Keratinocyte (primary cell): ENCODE measurements at regions not wholly inside any gene's neighbourhood (a gene's known extent, or its start where the extent isn't known, plus 50 kb on each side); places are given as distances from the start of the nearest gene placed in this dataset.

ENCODE experiments used
- DNase-seq: peaks from one replicate; pipeline ENCODE4 v3.0.0-alpha.2; 2011; ENCODE audit warnings: low read depth, missing footprints, low spot score
- FAIRE-seq: peaks from 2 replicates; lab custom pipeline; 2011; peaks lifted over from hg19 to GRCh38; lab: Jason Lieb, UNC
- H2AFZ ChIP-seq: 2 replicates; pipeline ENCODE4 v1.6.0; 2012; ENCODE audit warnings: low read length, control low read depth, inconsistent platforms; ENCODE audit not compliant: control insufficient read depth
- H3K27ac ChIP-seq: 2 replicates; pipeline ENCODE4 v1.5.1; 2011; ENCODE audit warnings: low read length; ENCODE audit not compliant: control insufficient read depth, insufficient read depth
- H3K27me3 ChIP-seq: 3 replicates; pipeline ENCODE4 v1.6.0; 2011; ENCODE audit warnings: low read length; ENCODE audit not compliant: control insufficient read depth, insufficient read depth; ENCODE audit errors: extremely low read depth
- H3K36me3 ChIP-seq, 2 experiments: 2 replicates in 1 of 2; 3 replicates in 1 of 2; pipeline ENCODE4 v1.5.1; 2011; ENCODE audit warnings: low read length in 2 of 2, mild to moderate bottlenecking in 1 of 2; ENCODE audit not compliant: control insufficient read depth in 2 of 2, insufficient read depth in 2 of 2; ENCODE audit errors: extremely low read depth in 1 of 2
- H3K4me1 ChIP-seq: 3 replicates; pipeline ENCODE4 v1.5.1; 2011; ENCODE audit warnings: low read length; ENCODE audit not compliant: control insufficient read depth, insufficient read depth; ENCODE audit errors: extremely low read depth
- H3K4me2 ChIP-seq: 3 replicates; pipeline ENCODE4 v1.6.0; 2011; ENCODE audit warnings: low read depth, low read length; ENCODE audit not compliant: control insufficient read depth, insufficient read depth; ENCODE audit errors: extremely low read depth
- H3K4me3 ChIP-seq, 3 experiments: fragments of 200-600 bp in 1 of 3; sonication (generic) in 1 of 3; 2 replicates in 2 of 3; 3 replicates in 1 of 3; pipeline ENCODE4 v1.5.1; 2011 to 2016; ENCODE audit warnings: low read length in 3 of 3, mild to moderate bottlenecking in 3 of 3, control low read depth in 2 of 3, inconsistent platforms in 1 of 3, low read depth in 1 of 3, mixed read lengths in 1 of 3, mixed run types in 1 of 3, moderate library complexity in 1 of 3; ENCODE audit not compliant: control insufficient read depth in 2 of 3, insufficient read depth in 2 of 3; ENCODE audit errors: extremely low read depth in 1 of 3
- H3K79me2 ChIP-seq: 2 replicates; pipeline ENCODE4 v1.6.0; 2012; ENCODE audit warnings: low read length; ENCODE audit not compliant: control insufficient read depth, insufficient read depth
- H3K9ac ChIP-seq: 3 replicates; pipeline ENCODE4 v1.6.0; 2011; ENCODE audit warnings: low read length; ENCODE audit not compliant: control insufficient read depth, insufficient read depth; ENCODE audit errors: extremely low read depth
- H3K9me1 ChIP-seq: 3 replicates; pipeline ENCODE4 v1.6.0; 2011; ENCODE audit warnings: low read length; ENCODE audit not compliant: control insufficient read depth, insufficient read depth; ENCODE audit errors: extremely low read depth
- H3K9me3 ChIP-seq: 2 replicates; pipeline ENCODE4 v1.5.1; 2012; ENCODE audit warnings: low read depth, low read length; ENCODE audit not compliant: control insufficient read depth
- H4K20me1 ChIP-seq: 3 replicates; pipeline ENCODE4 v1.6.0; 2011; ENCODE audit warnings: low read length; ENCODE audit not compliant: control insufficient read depth, insufficient read depth; ENCODE audit errors: extremely low read depth
- EZH2 ChIP-seq: IDR thresholded peaks from one replicate; pipeline ENCODE4 v1.6.1; 2012; ENCODE audit warnings: inconsistent platforms, mild to moderate bottlenecking, low read length, moderate library complexity
- dilution Hi-C: fragments of 300-500 bp; cut with MboI; formaldehyde crosslinking; loops from one replicate; pipeline ENCODE4 v1.7.0; 2020; ENCODE audit warnings: low sequenced_read_pairs; ENCODE audit not compliant: extremely low pct_ligation_motif_present
- TF ChIP-seq, protein P1 (sequence below), 3 experiments: IDR thresholded peaks in 1 of 3; conservative IDR thresholded peaks in 1 of 3; optimal IDR thresholded peaks in 1 of 3; 2 replicates in 2 of 3; 3 replicates in 1 of 3; pipeline versions ENCODE3 to v1.5.1; 2011; ENCODE audit warnings: low read length in 3 of 3, mild to moderate bottlenecking in 3 of 3, moderate library complexity in 2 of 3, control low read depth in 1 of 3, inconsistent platforms in 1 of 3; ENCODE audit not compliant: insufficient read depth in 2 of 3; ENCODE audit errors: extremely low read depth in 1 of 3

DNA sequence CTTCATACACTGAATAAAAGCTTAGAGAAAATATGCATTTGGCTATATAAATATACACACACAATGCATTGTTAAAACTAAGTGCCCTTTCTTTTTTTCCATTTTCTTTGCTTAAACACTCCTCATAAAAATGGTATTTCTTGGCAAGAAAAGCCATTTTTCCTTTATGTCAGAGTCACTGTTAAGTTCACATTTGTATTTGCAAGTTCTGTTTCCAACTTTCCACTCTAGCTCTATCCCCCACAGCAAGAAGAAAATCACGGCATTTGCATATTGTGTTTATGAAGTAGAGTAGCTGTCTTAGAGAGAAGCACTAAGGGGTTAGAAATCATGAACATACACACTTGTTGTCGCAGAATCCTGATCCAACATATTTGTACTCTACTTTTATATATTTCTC is 662.1 kb upstream of the MEF2C start:
- Histone ChIP-seq H3K9me3 (no peaks in the 10 kb centered on the region), H3K9ac (no peak overlapping the region), H2AFZ (no peak overlapping the region), H3K4me2 (no peak overlapping the region), H3K4me3 (no peak overlapping the region), H3K9me1 (no peaks in the 10 kb centered on the region), H3K27me3 (no peaks in the 10 kb centered on the region), H4K20me1 (no peaks in the 10 kb centered on the region), H3K27ac (no peak overlapping the region), H3K36me3 (no peaks in the 10 kb centered on the region), H3K79me2 (no peaks in the 10 kb centered on the region), H3K4me1 (no peaks in the 10 kb centered on the region)
- DNase-seq (no peak), FAIRE-seq (no peak)
- TF ChIP-seq, protein P1, sequence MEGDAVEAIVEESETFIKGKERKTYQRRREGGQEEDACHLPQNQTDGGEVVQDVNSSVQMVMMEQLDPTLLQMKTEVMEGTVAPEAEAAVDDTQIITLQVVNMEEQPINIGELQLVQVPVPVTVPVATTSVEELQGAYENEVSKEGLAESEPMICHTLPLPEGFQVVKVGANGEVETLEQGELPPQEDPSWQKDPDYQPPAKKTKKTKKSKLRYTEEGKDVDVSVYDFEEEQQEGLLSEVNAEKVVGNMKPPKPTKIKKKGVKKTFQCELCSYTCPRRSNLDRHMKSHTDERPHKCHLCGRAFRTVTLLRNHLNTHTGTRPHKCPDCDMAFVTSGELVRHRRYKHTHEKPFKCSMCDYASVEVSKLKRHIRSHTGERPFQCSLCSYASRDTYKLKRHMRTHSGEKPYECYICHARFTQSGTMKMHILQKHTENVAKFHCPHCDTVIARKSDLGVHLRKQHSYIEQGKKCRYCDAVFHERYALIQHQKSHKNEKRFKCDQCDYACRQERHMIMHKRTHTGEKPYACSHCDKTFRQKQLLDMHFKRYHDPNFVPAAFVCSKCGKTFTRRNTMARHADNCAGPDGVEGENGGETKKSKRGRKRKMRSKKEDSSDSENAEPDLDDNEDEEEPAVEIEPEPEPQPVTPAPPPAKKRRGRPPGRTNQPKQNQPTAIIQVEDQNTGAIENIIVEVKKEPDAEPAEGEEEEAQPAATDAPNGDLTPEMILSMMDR (optimal IDR thresholded peaks at IDR 0.05 in 1 of 3, IDR thresholded peaks at IDR 0.05 in 1 of 3, conservative IDR thresholded peaks at IDR 0.05 in 1 of 3; ENCODE audit: extremely low read depth in 1 of 3, insufficient read depth in 2 of 3, low read length in 3 of 3), result no peak
- no peak for TF ChIP-seq EZH2
- dilution Hi-C loops, result no loop called here

DNA sequence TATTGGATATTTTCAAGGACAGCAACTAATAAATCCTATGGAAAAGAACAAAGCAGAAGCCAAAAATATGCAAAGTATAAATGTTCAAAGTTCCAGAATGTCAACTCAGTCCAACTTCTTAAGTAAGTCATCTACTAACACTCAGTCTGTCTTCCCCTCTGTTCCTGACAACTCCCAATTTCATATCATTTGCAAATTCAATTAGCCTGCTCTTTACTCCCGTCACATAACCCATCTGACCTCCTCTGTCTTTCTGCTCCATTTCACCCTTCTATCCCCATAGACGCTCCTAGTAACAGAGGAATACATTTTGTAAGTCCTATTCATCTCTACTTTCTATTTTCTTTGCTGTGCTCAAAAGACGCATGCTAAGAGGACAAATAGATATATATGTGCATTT is 659.8 kb upstream of the MEF2C start:
- DNase-seq (no peak), FAIRE-seq (no peak)
- Histone ChIP-seq H3K27me3 (no peaks in the 10 kb centered on the region), H3K27ac (no peak overlapping the region), H3K79me2 (no peaks in the 10 kb centered on the region), H3K4me2 (no peak overlapping the region), H4K20me1 (no peaks in the 10 kb centered on the region), H3K4me1 (no peaks in the 10 kb centered on the region), H2AFZ (no peak overlapping the region), H3K9me3 (no peaks in the 10 kb centered on the region), H3K9ac (no peak overlapping the region), H3K4me3 (no peak overlapping the region), H3K36me3 (no peaks in the 10 kb centered on the region), H3K9me1 (no peaks in the 10 kb centered on the region)
- dilution Hi-C loops, result no loop called here
- TF ChIP-seq, protein P1 (optimal IDR thresholded peaks at IDR 0.05 in 1 of 3, IDR thresholded peaks at IDR 0.05 in 1 of 3, conservative IDR thresholded peaks at IDR 0.05 in 1 of 3; ENCODE audit: extremely low read depth in 1 of 3, insufficient read depth in 2 of 3, low read length in 3 of 3), result no peak
- TF ChIP-seq EZH2, result no peak
